Coronary artery (tissue), 2 donors: ENCODE measurements at regions not wholly inside any gene's neighbourhood (a gene's known extent, or its start where the extent isn't known, plus 50 kb on each side); places are given as distances from the start of the nearest gene placed in this dataset.

Experiments
- DNase-seq: peaks from one replicate; pipeline ENCODE4 v3.0.0-alpha.2; 2017; ENCODE audit warnings: low spot score
- H3K27ac ChIP-seq, 2 donors: fragments of 200-600 bp; sonication (generic); one replicate each; pipeline ENCODE4 v1.5.1; 2016 to 2019
- H3K4me3 ChIP-seq: fragments of 200-600 bp; sonication (generic); 2 replicates; pipeline ENCODE4 v1.5.1; 2016; ENCODE audit warnings: mild to moderate bottlenecking, moderate library complexity
- CTCF ChIP-seq: fragments of 200-600 bp; sonication (generic); IDR thresholded peaks from one replicate; pipeline ENCODE4 v1.5.1; 2019; ENCODE audit warnings: antibody characterized with exemption

GRCh38 chr5:125503946-125504345, 757.5 kb upstream of the ZNF608 start:
- no peak for TF ChIP-seq CTCF
- Histone ChIP-seq H3K4me3 (no peak overlapping the region), H3K27ac (no peak overlapping the region)
- no peak for DNase-seq

GRCh38 chr5:125505115-125505514, 758.7 kb upstream of the ZNF608 start:
- H3K27ac ChIP-seq = no peak overlapping the region
- DNase-seq = no peak
- H3K4me3 ChIP-seq = no peak overlapping the region
- no peak for TF ChIP-seq CTCF

- H3K27ac ChIP-seq = no peak overlapping the region
- no peak overlapping the region for H3K4me3 ChIP-seq
- TF ChIP-seq CTCF = no peak
These were observed 759.7 kb upstream of the ZNF608 start for GRCh38 chr5:125506124-125506523.

GRCh38 chr5:125508225-125508624, 761.8 kb upstream of the ZNF608 start:
- TF ChIP-seq CTCF = no peak
- no peak for DNase-seq
- no peak overlapping the region for H3K4me3 ChIP-seq
- H3K27ac ChIP-seq = no peak overlapping the region

More at GRCh38 chr5:125506124-125506523, 759.7 kb upstream of the ZNF608 start:
- DNase-seq = no peak

GRCh38 chr5:125510651-125511050, 764.2 kb upstream of the ZNF608 start:
- Histone ChIP-seq H3K27ac (no peak overlapping the region), H3K4me3 (no peak overlapping the region)
- TF ChIP-seq CTCF = no peak
- no peak for DNase-seq

GRCh38 chr5:125517973-125518550, 771.6 kb upstream of the ZNF608 start:
- no peak for DNase-seq
- Histone ChIP-seq H3K27ac (no peak overlapping the region), H3K4me3 (no peak overlapping the region)
- TF ChIP-seq CTCF = no peak

GRCh38 chr5:125521289-125521688, 774.9 kb upstream of the ZNF608 start:
- Histone ChIP-seq H3K27ac (no peak overlapping the region), H3K4me3 (no peak overlapping the region)
- TF ChIP-seq CTCF = no peak
- no peak for DNase-seq
